Esophagus squamous epithelium (tissue), 4 donors: ENCODE measurements at regions not wholly inside any gene's neighbourhood (a gene's known extent, or its start where the extent isn't known, plus 50 kb on each side); places are given as distances from the start of the nearest gene placed in this dataset.

Experiments used
- CTCF ChIP-seq, 6 experiments: fragments of 450-650 bp in 4 of 6; fragments of 200-600 bp in 2 of 6; sonication (generic) in 2 of 6; IDR thresholded peaks; one replicate each; pipeline ENCODE4 v1.5.1; 2016 to 2019; ENCODE audit warnings: antibody characterized with exemption in 6 of 6, mild to moderate bottlenecking in 4 of 6, moderate library complexity in 4 of 6
- POLR2A ChIP-seq, 4 donors: fragments of 450-650 bp; IDR thresholded peaks; one replicate each; pipeline ENCODE4 v1.6.1; 2017; ENCODE audit warnings: antibody characterized with exemption in 4 of 4, mild to moderate bottlenecking in 4 of 4, moderate library complexity in 3 of 4

DNA sequence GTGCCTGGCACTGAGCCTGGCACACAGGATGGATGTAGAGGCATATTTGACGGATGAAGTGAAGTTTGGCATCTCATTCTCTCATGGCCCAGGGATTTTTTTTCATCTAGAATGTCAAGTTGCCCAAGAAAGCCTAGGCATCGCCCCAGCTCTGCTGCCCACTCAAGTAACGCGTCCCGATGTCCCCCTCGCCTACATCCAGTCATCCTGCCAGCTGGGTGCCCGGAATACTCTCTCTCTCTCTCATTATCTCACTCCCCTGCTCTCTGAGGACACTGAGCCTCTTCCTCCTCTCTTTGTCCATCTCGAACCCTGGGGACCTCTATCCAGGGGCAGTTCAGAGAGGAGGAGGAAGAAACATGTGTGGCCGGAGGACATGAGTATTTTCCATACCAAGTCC lies 142.3 kb upstream of the ZC3H12A start:
- TF ChIP-seq POLR2A (IDR thresholded peaks at IDR 0.05) (no peak), CTCF (IDR thresholded peaks at IDR 0.05) (no peak)
